ENCODE measurements at regions not wholly inside any gene's neighbourhood (a gene's known extent, or its start where the extent isn't known, plus 50 kb on each side); places are given as distances from the start of the nearest gene placed in this dataset.

DNA sequence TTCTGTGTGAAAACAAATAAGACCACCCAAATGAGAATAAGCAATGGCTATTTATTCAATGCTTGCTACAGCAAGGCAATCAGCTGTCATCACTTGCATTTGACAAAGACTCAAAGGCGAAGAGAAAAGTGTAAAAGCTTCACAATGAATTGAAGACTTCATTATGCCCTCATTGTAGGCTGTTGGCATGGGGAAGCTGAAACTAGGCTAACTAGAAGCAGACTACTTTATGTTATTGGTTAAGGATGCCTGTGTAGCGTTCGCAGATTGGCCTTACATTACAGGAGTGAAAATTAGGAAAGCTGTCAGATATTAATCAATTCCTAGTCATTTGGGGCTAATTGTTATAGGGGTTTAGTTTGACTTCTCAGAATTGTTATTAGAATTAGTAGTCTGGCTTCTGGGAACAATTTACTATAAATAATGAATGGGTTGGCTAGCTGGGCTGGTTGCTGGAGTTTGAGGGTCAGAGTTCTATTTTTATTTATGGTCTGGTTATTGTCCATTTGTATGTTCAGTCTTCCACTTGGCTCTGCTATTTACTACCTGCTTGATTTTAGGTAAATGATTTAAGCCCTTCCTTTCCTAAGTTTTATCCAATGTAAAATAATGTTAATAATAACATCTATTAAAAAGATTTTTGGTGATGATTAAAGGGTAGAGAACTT, 437.2 kb upstream of the SYT4 start:
- DNase-seq: no peak
- Histone ChIP-seq H3K36me3 (no peaks in the 10 kb centered on the region), H3K4me1 (no peaks in the 10 kb centered on the region), H3K27me3 (no peaks in the 10 kb centered on the region), H3K4me3 (no peak overlapping the region), H3K9me3 (no peaks in the 10 kb centered on the region), H3K27ac (no peak overlapping the region)
- TF ChIP-seq, protein P1, sequence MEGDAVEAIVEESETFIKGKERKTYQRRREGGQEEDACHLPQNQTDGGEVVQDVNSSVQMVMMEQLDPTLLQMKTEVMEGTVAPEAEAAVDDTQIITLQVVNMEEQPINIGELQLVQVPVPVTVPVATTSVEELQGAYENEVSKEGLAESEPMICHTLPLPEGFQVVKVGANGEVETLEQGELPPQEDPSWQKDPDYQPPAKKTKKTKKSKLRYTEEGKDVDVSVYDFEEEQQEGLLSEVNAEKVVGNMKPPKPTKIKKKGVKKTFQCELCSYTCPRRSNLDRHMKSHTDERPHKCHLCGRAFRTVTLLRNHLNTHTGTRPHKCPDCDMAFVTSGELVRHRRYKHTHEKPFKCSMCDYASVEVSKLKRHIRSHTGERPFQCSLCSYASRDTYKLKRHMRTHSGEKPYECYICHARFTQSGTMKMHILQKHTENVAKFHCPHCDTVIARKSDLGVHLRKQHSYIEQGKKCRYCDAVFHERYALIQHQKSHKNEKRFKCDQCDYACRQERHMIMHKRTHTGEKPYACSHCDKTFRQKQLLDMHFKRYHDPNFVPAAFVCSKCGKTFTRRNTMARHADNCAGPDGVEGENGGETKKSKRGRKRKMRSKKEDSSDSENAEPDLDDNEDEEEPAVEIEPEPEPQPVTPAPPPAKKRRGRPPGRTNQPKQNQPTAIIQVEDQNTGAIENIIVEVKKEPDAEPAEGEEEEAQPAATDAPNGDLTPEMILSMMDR (IDR thresholded peaks at IDR 0.05): no peak
- no peak for TF ChIP-seq POLR2A (IDR thresholded peaks at IDR 0.05)

- no peak for DNase-seq
- no peaks in the 10 kb centered on the region for H3K9me3 ChIP-seq
- TF ChIP-seq, protein P1 (IDR thresholded peaks at IDR 0.05): no peak
- TF ChIP-seq POLR2A (IDR thresholded peaks at IDR 0.05): no peak
- H3K4me3 ChIP-seq: no peak overlapping the region
- no peak overlapping the region for H3K27ac ChIP-seq
- H3K4me1 ChIP-seq: no peaks in the 10 kb centered on the region
- no peaks in the 10 kb centered on the region for H3K27me3 ChIP-seq
- H3K36me3 ChIP-seq: no peaks in the 10 kb centered on the region
Measured at GRCh38 chr18:43719267-43719795, 442.0 kb upstream of the SYT4 start.

DNA sequence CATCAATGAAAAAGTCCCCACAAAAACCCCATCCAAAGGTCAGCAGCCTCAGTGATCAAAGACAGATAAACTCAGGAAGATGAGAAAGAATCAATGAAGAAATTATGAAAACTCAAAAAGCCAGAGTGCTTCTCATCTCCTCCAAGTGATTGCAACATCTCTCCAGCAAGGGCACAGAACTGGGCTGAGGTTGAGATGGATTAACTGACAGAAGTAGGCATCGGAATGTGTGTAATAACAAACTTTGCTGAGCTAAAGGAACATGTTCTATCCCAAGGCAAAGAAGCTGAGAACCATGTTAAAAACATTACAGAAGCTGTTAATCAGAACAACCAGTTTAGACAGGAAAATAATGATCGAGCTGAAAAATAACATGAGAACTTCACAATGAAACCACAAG, 442.8 kb upstream of the SYT4 start:
- DNase-seq: no peak
- TF ChIP-seq, protein P1 (IDR thresholded peaks at IDR 0.05): no peak
- TF ChIP-seq POLR2A (IDR thresholded peaks at IDR 0.05): no peak

GRCh38 chr18:43735570-43735969, 458.3 kb upstream of the SYT4 start:
- H3K27ac ChIP-seq: no peak overlapping the region
- H3K9me3 ChIP-seq: no peaks in the 10 kb centered on the region
- DNase-seq: no peak
- H3K27me3 ChIP-seq: no peaks in the 10 kb centered on the region
- no peak for TF ChIP-seq POLR2A (IDR thresholded peaks at IDR 0.05)
- TF ChIP-seq, protein P1 (IDR thresholded peaks at IDR 0.05): no peak
- no peak overlapping the region for H3K4me3 ChIP-seq
- H3K4me1 ChIP-seq: no peaks in the 10 kb centered on the region
- H3K36me3 ChIP-seq: no peaks in the 10 kb centered on the region

More for the DNA sequence above, 442.8 kb upstream of the SYT4 start:
- Histone ChIP-seq H3K4me3 (no peak overlapping the region), H3K9me3 (no peaks in the 10 kb centered on the region), H3K27me3 (no peaks in the 10 kb centered on the region), H3K36me3 (no peaks in the 10 kb centered on the region), H3K4me1 (no peaks in the 10 kb centered on the region), H3K27ac (no peak overlapping the region)

DNA sequence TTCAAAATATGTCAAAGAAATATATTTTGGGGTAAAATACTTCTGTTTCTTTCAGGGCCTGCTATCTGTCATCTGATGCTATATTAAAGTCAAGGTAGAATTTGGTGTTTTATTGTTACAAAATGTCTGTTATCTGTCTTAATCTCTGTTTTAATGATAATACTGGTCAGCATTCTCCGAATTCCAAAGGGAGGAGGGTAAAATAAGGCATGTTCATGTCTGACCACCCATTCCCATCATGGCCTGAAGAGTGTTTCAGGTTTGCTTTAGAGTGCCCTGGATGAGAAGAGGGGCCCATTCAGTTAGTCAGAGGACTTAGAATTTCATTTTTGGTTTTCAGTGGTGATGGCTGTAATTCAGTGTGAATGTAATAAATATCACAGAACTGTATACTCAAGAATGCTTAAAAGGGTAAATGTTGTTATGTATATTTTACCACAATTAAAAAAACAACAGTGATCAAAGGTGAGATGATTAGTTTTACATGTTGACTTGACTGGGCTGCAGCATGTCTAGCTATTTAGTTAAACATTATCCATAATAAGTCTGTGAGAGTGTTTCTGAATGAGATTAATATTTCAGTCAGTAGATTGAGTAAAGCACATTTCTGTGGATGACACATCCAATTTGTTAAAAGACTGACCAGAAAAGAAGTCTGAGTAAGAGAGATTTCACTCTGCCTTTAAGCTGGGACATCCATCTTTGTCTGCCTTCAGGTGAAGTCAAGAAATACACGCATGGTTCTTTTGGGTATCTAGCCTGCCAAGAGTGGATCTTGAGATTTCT, 467.9 kb upstream of the SYT4 start:
- Histone ChIP-seq H3K27me3 (no peaks in the 10 kb centered on the region), H3K4me1 (no peaks in the 10 kb centered on the region), H3K4me3 (no peak overlapping the region), H3K9me3 (no peaks in the 10 kb centered on the region), H3K36me3 (no peaks in the 10 kb centered on the region), H3K27ac (no peak overlapping the region)
- TF ChIP-seq, protein P1 (IDR thresholded peaks at IDR 0.05): no peak
- TF ChIP-seq POLR2A (IDR thresholded peaks at IDR 0.05): no peak
- no peak for DNase-seq

All from Peyer's patch (tissue), 4 donors.